AG04450 (cell line): ENCODE measurements at regions not wholly inside any gene's neighbourhood (a gene's known extent, or its start where the extent isn't known, plus 50 kb on each side); places are given as distances from the start of the nearest gene placed in this dataset.

ENCODE experiments used
- CTCF ChIA-PET: fragments of 300-600, 350-600 bp; formaldehyde crosslinking; extraction: SDS; loops from one replicate; lab custom pipeline; 2022; ENCODE audit warnings: antibody characterized with exemption, inconsistent platforms; lab: Charles Lee
- POLR2A ChIA-PET: fragments of 350-600 bp; formaldehyde crosslinking; extraction: SDS; loops from one replicate; lab custom pipeline; 2021; ENCODE audit warnings: antibody characterized with exemption, inconsistent platforms; lab: Yijun Ruan, JAX
- DNase-seq: peaks from one replicate; pipeline ENCODE4 v3.0.0-alpha.2; 2011; ENCODE audit warnings: low read depth, low spot score
- H3K27ac ChIP-seq: one replicate; pipeline ENCODE4 v1.5.1; 2012; ENCODE audit warnings: low read depth, low read length, control low read depth
- H3K27me3 ChIP-seq: one replicate; pipeline ENCODE4 v1.6.0; 2012; ENCODE audit warnings: low read length; ENCODE audit not compliant: control insufficient read depth, insufficient read depth
- H3K4me3 ChIP-seq: 2 replicates; pipeline ENCODE4 v1.5.1; 2011; ENCODE audit warnings: mild to moderate bottlenecking, low read depth, low read length, control low read depth
- H3K9me3 ChIP-seq: 2 replicates; pipeline ENCODE4 v1.5.1; 2012; ENCODE audit warnings: low read length; ENCODE audit not compliant: control insufficient read depth, insufficient read depth
- CTCF ChIP-seq: IDR thresholded peaks from 2 replicates; pipeline ENCODE4 v1.5.1; 2011; ENCODE audit warnings: low read depth, low read length, control low read depth, inconsistent platforms

GRCh38 chr12:30092983-30093617, 309.4 kb upstream of the TMTC1 start:
- no peak for TF ChIP-seq CTCF
- Histone ChIP-seq H3K9me3 (no peaks in the 10 kb centered on the region), H3K4me3 (no peak overlapping the region), H3K27me3 (no peaks in the 10 kb centered on the region), H3K27ac (no peak overlapping the region)
- no peak for DNase-seq
- ChIA-PET POLR2A (no interaction called here), CTCF (no interaction called here)

- no peak overlapping the region for H3K27ac ChIP-seq
- TF ChIP-seq CTCF = no peak
- H3K4me3 ChIP-seq = no peak overlapping the region
- POLR2A ChIA-PET = no interaction called here
- H3K27me3 ChIP-seq = no peaks in the 10 kb centered on the region
- DNase-seq = no peak
- H3K9me3 ChIP-seq = no peaks in the 10 kb centered on the region
- CTCF ChIA-PET = no interaction called here
These were observed 306.5 kb upstream of the TMTC1 start for GRCh38 chr12:30090258-30090657.

GRCh38 chr12:30088259-30088995, 304.7 kb upstream of the TMTC1 start:
- H3K4me3 ChIP-seq = no peak overlapping the region
- no peak overlapping the region for H3K27ac ChIP-seq
- H3K9me3 ChIP-seq = no peaks in the 10 kb centered on the region
- POLR2A ChIA-PET = no interaction called here
- CTCF ChIA-PET = no interaction called here
- no peaks in the 10 kb centered on the region for H3K27me3 ChIP-seq
- no peak for TF ChIP-seq CTCF
- no peak for DNase-seq

GRCh38 chr12:30082381-30082780, 298.6 kb upstream of the TMTC1 start:
- Histone ChIP-seq H3K9me3 (no peaks in the 10 kb centered on the region), H3K27me3 (no peaks in the 10 kb centered on the region), H3K27ac (no peak overlapping the region), H3K4me3 (no peak overlapping the region)
- ChIA-PET CTCF (no interaction called here), POLR2A (no interaction called here)
- TF ChIP-seq CTCF = no peak
- DNase-seq = no peak

GRCh38 chr12:30074916-30075315, 291.2 kb upstream of the TMTC1 start:
- Histone ChIP-seq H3K9me3 (no peaks in the 10 kb centered on the region), H3K27me3 (no peaks in the 10 kb centered on the region), H3K27ac (no peak overlapping the region), H3K4me3 (no peak overlapping the region)
- ChIA-PET POLR2A (no interaction called here), CTCF (no interaction called here)
- no peak for TF ChIP-seq CTCF
- no peak for DNase-seq
